ENCODE measurements at regions not wholly inside any gene's neighbourhood (a gene's known extent, or its start where the extent isn't known, plus 50 kb on each side); places are given as distances from the start of the nearest gene placed in this dataset.

GRCh38 chr5:157978061-157978460 lies 119.1 kb upstream of the CLINT1 start:
- Histone ChIP-seq H4K20me1 (ENCODE audit: control insufficient read depth, extremely low read depth, insufficient read depth, low read length) (no peaks in the 10 kb centered on the region), H3K27me3 (ENCODE audit: control insufficient read depth, insufficient read depth, low read length) (peaks cover 2% of the 10 kb centered on the region), H3K9ac (ENCODE audit: insufficient read depth, low read length) (no peak overlapping the region), H3K4me3 (replicated peaks in 1 of 4; ENCODE audit: control extremely low read depth in 1 of 4, insufficient read depth in 1 of 4, low read depth in 3 of 4, low read length in 4 of 4) (no peak overlapping the region), H3K4me2 (ENCODE audit: extremely low read depth, insufficient read depth, low read length) (no peak overlapping the region), H3K79me2 (ENCODE audit: control insufficient read depth, insufficient read depth, low read length) (no peaks in the 10 kb centered on the region), H3K27ac (ENCODE audit: insufficient read depth, low read length) (no peak overlapping the region), H3K36me3 (ENCODE audit: control insufficient read depth, insufficient read depth, low read length) (no peaks in the 10 kb centered on the region), H3K4me1 (ENCODE audit: control insufficient read depth, extremely low read depth, insufficient read depth, low read length) (no peaks in the 10 kb centered on the region), H3K9me3 (ENCODE audit: control insufficient read depth, insufficient read depth, low read depth, low read length) (no peaks in the 10 kb centered on the region), H2AFZ (ENCODE audit: low read length) (no peak overlapping the region)
- TF ChIP-seq EZH2 (IDR thresholded peaks at IDR 0.05; ENCODE audit: low read length, missing control alignments) (no peak), CTCF (conservative IDR thresholded peaks at IDR 0.05 in 1 of 2, IDR thresholded peaks at IDR 0.05 in 1 of 2; ENCODE audit: low read depth in 1 of 2, low read length in 2 of 2) (no peak)
- DNase-seq (ENCODE audit: low read depth in 2 of 2) = no peak

DNA sequence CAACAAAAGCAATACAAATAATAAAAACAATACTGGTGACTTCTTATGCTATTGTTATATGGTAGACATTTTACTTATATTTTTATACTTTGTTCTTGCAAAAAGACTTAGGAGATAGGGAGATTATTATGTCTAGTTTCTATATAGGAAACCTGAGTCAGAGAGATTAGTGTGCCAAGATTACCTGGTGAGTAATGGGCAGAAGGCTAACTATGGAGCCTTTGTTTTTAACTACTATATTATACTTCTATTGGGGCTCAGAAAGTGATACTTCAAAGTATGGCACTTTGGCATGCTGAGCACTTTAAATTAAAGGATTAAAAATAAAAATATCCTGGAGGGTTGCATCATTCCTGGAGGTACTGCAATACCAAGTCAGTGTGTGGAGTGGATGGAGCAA lies 117.5 kb upstream of the CLINT1 start:
- no peak for TF ChIP-seq CTCF (conservative IDR thresholded peaks at IDR 0.05 in 1 of 2, IDR thresholded peaks at IDR 0.05 in 1 of 2; ENCODE audit: low read depth in 1 of 2, low read length in 2 of 2)
- no peak overlapping the region for H3K9ac ChIP-seq (ENCODE audit: insufficient read depth, low read length)
- no peak overlapping the region for H3K27ac ChIP-seq (ENCODE audit: insufficient read depth, low read length)
- H4K20me1 ChIP-seq (ENCODE audit: control insufficient read depth, extremely low read depth, insufficient read depth, low read length) = no peaks in the 10 kb centered on the region
- H3K4me1 ChIP-seq (ENCODE audit: control insufficient read depth, extremely low read depth, insufficient read depth, low read length) = no peaks in the 10 kb centered on the region
- no peak for DNase-seq (ENCODE audit: low read depth in 2 of 2)
- no peaks in the 10 kb centered on the region for H3K79me2 ChIP-seq (ENCODE audit: control insufficient read depth, insufficient read depth, low read length)
- H3K36me3 ChIP-seq (ENCODE audit: control insufficient read depth, insufficient read depth, low read length) = no peaks in the 10 kb centered on the region
- peaks cover 2% of the 10 kb centered on the region for H3K27me3 ChIP-seq (ENCODE audit: control insufficient read depth, insufficient read depth, low read length)
- no peak overlapping the region for H3K4me2 ChIP-seq (ENCODE audit: extremely low read depth, insufficient read depth, low read length)
- H2AFZ ChIP-seq (ENCODE audit: low read length) = no peak overlapping the region
- no peaks in the 10 kb centered on the region for H3K9me3 ChIP-seq (ENCODE audit: control insufficient read depth, insufficient read depth, low read depth, low read length)
- H3K4me3 ChIP-seq (replicated peaks in 1 of 4; ENCODE audit: control extremely low read depth in 1 of 4, insufficient read depth in 1 of 4, low read depth in 3 of 4, low read length in 4 of 4) = no peak overlapping the region

GRCh38 chr5:157972579-157972978 lies 113.6 kb upstream of the CLINT1 start:
- no peaks in the 10 kb centered on the region for H3K4me1 ChIP-seq (ENCODE audit: control insufficient read depth, extremely low read depth, insufficient read depth, low read length)
- no peak for DNase-seq (ENCODE audit: low read depth in 2 of 2)
- no peak overlapping the region for H3K4me2 ChIP-seq (ENCODE audit: extremely low read depth, insufficient read depth, low read length)
- H3K27me3 ChIP-seq (ENCODE audit: control insufficient read depth, insufficient read depth, low read length) = peaks cover 2% of the 10 kb centered on the region
- H3K79me2 ChIP-seq (ENCODE audit: control insufficient read depth, insufficient read depth, low read length) = no peaks in the 10 kb centered on the region
- no peaks in the 10 kb centered on the region for H3K9me3 ChIP-seq (ENCODE audit: control insufficient read depth, insufficient read depth, low read depth, low read length)
- TF ChIP-seq EZH2 (IDR thresholded peaks at IDR 0.05; ENCODE audit: low read length, missing control alignments) (no peak), CTCF (conservative IDR thresholded peaks at IDR 0.05 in 1 of 2, IDR thresholded peaks at IDR 0.05 in 1 of 2; ENCODE audit: low read depth in 1 of 2, low read length in 2 of 2) (no peak)
- no peak overlapping the region for H3K4me3 ChIP-seq (replicated peaks in 1 of 4; ENCODE audit: control extremely low read depth in 1 of 4, insufficient read depth in 1 of 4, low read depth in 3 of 4, low read length in 4 of 4)
- H3K36me3 ChIP-seq (ENCODE audit: control insufficient read depth, insufficient read depth, low read length) = no peaks in the 10 kb centered on the region
- H2AFZ ChIP-seq (ENCODE audit: low read length) = no peak overlapping the region
- no peaks in the 10 kb centered on the region for H4K20me1 ChIP-seq (ENCODE audit: control insufficient read depth, extremely low read depth, insufficient read depth, low read length)
- no peak overlapping the region for H3K27ac ChIP-seq (ENCODE audit: insufficient read depth, low read length)
- no peak overlapping the region for H3K9ac ChIP-seq (ENCODE audit: insufficient read depth, low read length)
